Aorta (tissue), 5 donors: ENCODE measurements at regions not wholly inside any gene's neighbourhood (a gene's known extent, or its start where the extent isn't known, plus 50 kb on each side); places are given as distances from the start of the nearest gene placed in this dataset.

Experiments used
- ATAC-seq: fragments of 200-7000 bp; cut with Tn5 transposase; one replicate; pipeline ENCODE4 v1.9.1; 2022; ENCODE audit warnings: moderate library complexity; ENCODE audit not compliant: low FRiP score
- DNase-seq, 2 donors: peaks; one replicate each; pipeline ENCODE4 v3.0.0-alpha.2; 2020
- H3K27ac ChIP-seq, 2 donors: one replicate each; pipeline ENCODE4 v1.5.1; 2013; ENCODE audit warnings: low read length in 2 of 2, mild to moderate bottlenecking in 2 of 2, moderate library complexity in 2 of 2, control low read depth in 1 of 2, inconsistent platforms in 1 of 2, low read depth in 1 of 2
- H3K27me3 ChIP-seq, 2 donors: one replicate each; pipeline ENCODE4 v1.6.1; 2013; ENCODE audit warnings: control low read depth in 1 of 2, low read length in 1 of 2, mild to moderate bottlenecking in 1 of 2, moderate library complexity in 1 of 2; ENCODE audit not compliant: insufficient read depth in 2 of 2, control insufficient read depth in 1 of 2
- H3K36me3 ChIP-seq, 2 donors: one replicate each; pipeline ENCODE4 v1.6.1; 2013; ENCODE audit warnings: control low read depth in 1 of 2, low read length in 1 of 2, mild to moderate bottlenecking in 1 of 2; ENCODE audit not compliant: insufficient read depth in 2 of 2, control insufficient read depth in 1 of 2
- H3K4me1 ChIP-seq, 2 donors: one replicate each; pipeline ENCODE4 v1.6.1; 2013; ENCODE audit warnings: low read length in 2 of 2, control low read depth in 1 of 2, mild to moderate bottlenecking in 1 of 2, moderate library complexity in 1 of 2; ENCODE audit not compliant: insufficient read depth in 2 of 2, control insufficient read depth in 1 of 2
- H3K4me3 ChIP-seq, 2 donors: one replicate each; pipeline ENCODE4 v1.5.1; 2013; ENCODE audit warnings: low read length in 2 of 2, control low read depth in 1 of 2, mild to moderate bottlenecking in 1 of 2
- H3K9me3 ChIP-seq: one replicate; pipeline ENCODE4 v1.6.1; 2013; ENCODE audit warnings: mild to moderate bottlenecking, low read length; ENCODE audit not compliant: control insufficient read depth
- whole genome bisulfite sequencing, 2 donors: extraction: QIAGEN DNeasy Blood & Tissue Kit; methylation state at CpG; one replicate each; pipeline ENCODE4 v1.1.7; 2013; 5-methylcytosine and 5-hydroxymethylcytosine counted together
- intact Hi-C, 2 donors: fragments of 100-400 bp; cut with DNase I; formaldehyde crosslinking; loops; one replicate each; pipeline versions ENCODE4 v1.14.2 to v1.15.0; 2022
- donor health status: healthy with polysubstance abuse.
- donor health status: Bipolar disorder and iron deficiency.
- donor health status: DM: no; HTN: no; CAD: no.
- donor health status: DM: no; HTN: no; CAD: no.
- donor health status: DM: yes; HTN: yes; CAD: no.

DNA sequence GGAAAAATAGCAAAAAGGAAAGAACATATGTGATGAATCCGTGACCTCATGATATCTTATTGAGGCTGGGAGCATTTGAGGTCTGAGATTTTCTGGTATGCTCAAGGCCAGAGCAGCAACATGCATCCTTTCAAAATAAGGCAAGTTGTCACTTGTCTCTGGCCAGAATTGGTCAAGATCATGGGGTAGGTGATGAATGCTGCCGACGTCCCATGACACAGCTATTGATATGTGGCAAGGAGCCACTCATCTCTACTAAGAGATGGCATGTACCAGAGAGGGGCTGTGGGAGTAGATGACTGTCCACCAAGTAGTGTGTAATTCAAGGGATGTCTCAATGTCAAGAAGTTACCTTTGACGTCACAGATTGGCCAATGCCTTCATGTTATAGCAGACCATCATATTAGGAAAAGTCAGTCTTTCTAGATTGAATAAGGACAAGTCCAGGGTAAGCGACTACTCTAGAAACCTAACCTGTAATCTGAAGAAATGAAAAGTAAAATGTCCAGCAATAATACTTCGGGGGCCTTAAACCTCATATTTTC is 527.4 kb downstream of the BMP2 start:
- ATAC-seq, result no peak
- DNase-seq, result no peak
- Histone ChIP-seq H3K4me3 (no peak overlapping the region), H3K9me3 (no peaks in the 10 kb centered on the region), H3K27ac (no peak overlapping the region), H3K36me3 (no peaks in the 10 kb centered on the region), H3K27me3 (no peaks in the 10 kb centered on the region), H3K4me1 (no peaks in the 10 kb centered on the region)
- 87% methylated on average over 6 of the region's 6 CpGs for WGBS, 2 donors
- intact Hi-C loops, result no loop called here

DNA sequence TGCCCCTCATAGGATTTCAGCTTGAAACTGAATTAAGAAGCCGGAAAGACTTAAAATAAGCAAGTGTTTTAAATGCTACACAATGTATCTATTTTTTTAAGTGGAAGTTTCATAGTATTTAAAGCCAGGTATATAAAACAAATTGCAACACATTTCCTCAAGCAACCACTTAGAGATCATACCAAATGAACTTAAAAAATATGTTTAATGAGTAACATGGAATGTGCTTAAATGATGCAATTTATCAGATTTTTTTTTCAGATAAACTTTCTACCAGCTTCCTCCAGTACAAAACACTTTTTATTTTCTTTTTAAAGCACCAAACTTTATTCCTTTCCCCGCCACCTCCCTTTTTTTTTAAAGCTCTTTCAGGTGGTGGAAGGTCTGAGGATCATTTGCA is 534.3 kb downstream of the BMP2 start:
- 75 to 81% methylated on average over 2 of the region's 2 CpGs for WGBS, 2 donors
- intact Hi-C loops, result no loop called here
- no peaks in the 10 kb centered on the region for H3K27me3 ChIP-seq

DNA sequence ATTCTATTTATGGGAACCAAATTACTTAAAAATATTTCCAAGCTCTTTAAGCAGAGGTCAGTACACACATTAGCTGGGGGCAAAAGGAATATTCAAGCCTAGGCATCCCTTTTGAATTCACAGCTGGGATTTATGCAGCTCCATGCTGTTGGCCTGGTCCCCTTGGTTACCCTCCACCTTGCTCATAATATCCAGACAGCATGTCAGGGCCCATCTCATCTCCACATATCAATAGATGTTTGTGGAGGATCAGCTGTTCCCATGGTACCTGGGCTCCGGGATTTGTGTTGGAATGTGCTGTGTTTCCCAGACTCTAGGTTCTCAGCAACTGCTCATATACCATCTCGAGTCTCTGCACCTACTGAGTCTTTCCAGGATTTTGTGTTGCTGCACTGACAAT is 534.8 kb downstream of the BMP2 start:
- intact Hi-C loops, result no loop called here
- H3K27me3 ChIP-seq, result no peaks in the 10 kb centered on the region

More for the DNA sequence above, 534.3 kb downstream of the BMP2 start:
- Histone ChIP-seq H3K27ac (no peak overlapping the region), H3K36me3 (no peaks in the 10 kb centered on the region), H3K9me3 (no peaks in the 10 kb centered on the region), H3K4me3 (no peak overlapping the region), H3K4me1 (no peaks in the 10 kb centered on the region)
- ATAC-seq (no peak), DNase-seq (no peak)

DNA sequence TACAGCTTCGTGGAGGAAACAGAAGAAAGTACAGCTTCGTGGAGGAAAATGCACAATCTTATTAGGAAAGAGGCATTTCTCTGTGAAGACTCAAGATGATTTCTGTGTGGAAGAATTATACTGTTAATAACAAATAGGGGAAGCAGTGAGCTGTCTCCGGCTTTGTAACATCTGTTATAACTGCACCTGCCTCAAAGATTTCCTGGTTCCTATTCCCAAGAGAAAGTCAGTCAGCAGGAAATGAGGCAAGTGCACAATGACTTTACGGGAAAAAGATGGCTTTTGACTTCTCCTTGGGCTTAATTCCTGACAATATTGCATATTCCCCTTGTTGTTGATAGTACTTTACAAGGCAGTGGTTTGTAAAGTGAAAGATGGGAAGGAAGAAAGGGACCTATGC is 538.5 kb downstream of the BMP2 start:
- H3K4me3 ChIP-seq, result no peak overlapping the region
- no peaks in the 10 kb centered on the region for H3K36me3 ChIP-seq
- ATAC-seq (no peak), DNase-seq (no peak)
- intact Hi-C loops, result no loop called here
- H3K4me1 ChIP-seq, result no peaks in the 10 kb centered on the region
- 58 to 70% methylated on average over 4 of the region's 4 CpGs for WGBS, 2 donors
- no peaks in the 10 kb centered on the region for H3K27me3 ChIP-seq
- H3K27ac ChIP-seq, result no peak overlapping the region
- H3K9me3 ChIP-seq, result no peaks in the 10 kb centered on the region

More for the DNA sequence above, 534.8 kb downstream of the BMP2 start:
- H3K9me3 ChIP-seq, result no peaks in the 10 kb centered on the region
- no peaks in the 10 kb centered on the region for H3K4me1 ChIP-seq
- H3K36me3 ChIP-seq, result no peaks in the 10 kb centered on the region
- no peak for DNase-seq
- WGBS, 2 donors, result 31 to 39% methylated on average over 2 of the region's 2 CpGs
- no peak for ATAC-seq
- H3K27ac ChIP-seq, result no peak overlapping the region
- H3K4me3 ChIP-seq, result no peak overlapping the region

- intact Hi-C loops, result no loop called here
- Histone ChIP-seq H3K27me3 (no peaks in the 10 kb centered on the region), H3K27ac (no peak overlapping the region), H3K9me3 (no peaks in the 10 kb centered on the region), H3K36me3 (no peaks in the 10 kb centered on the region), H3K4me1 (no peaks in the 10 kb centered on the region), H3K4me3 (no peak overlapping the region)
- ATAC-seq, result no peak
- WGBS, 2 donors, result 58 to 90% methylated on average over 3 of the region's 3 CpGs
- no peak for DNase-seq
Observed at GRCh38 chr20:7308163-7308562, 540.7 kb downstream of the BMP2 start.

DNA sequence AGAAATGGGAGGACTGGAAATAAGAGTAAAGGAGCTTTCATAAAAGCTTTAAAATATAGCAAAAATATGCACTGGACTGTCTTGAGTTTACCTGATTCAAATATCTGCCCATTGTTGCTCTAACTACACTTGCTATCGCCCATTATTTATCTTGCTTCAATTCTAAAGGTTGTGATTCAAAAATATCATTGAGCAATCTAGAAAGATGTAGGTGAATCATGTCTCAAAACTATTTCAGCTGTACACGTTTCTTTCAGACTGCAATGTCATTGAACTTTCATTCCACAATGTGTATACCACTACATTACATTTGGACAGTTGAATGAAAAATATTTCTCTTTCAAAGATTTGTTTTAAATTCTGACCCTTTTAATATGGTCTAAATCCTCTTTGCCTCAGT is 545.6 kb downstream of the BMP2 start:
- DNase-seq (no peak), ATAC-seq (no peak)
- H3K27ac ChIP-seq, result no peak overlapping the region
- H3K36me3 ChIP-seq, result no peaks in the 10 kb centered on the region
- H3K9me3 ChIP-seq, result no peaks in the 10 kb centered on the region
- no peaks in the 10 kb centered on the region for H3K4me1 ChIP-seq
- 62 to 63% methylated on average over 2 of the region's 2 CpGs for WGBS, 2 donors
- intact Hi-C loops, result no loop called here
- no peak overlapping the region for H3K4me3 ChIP-seq
- H3K27me3 ChIP-seq, result no peaks in the 10 kb centered on the region

DNA sequence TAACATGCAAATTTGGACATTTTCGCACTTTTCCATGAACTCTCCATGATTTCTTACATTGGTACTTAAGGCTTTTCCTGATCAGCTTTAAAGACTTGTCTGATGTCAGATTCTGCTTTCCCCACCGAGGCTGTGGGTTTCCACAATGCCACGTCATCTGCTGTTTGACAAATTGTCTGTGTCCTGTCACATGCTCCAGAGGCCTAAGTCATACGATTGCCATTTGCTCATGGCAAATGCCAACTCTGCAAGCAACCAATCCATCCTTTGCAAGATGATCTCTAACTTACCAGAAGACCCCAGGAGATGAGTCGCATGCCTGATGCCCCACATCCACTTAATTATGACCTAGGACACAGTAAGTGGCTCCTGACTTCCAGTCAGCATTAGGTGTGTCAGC is 556.5 kb downstream of the BMP2 start:
- no peak for DNase-seq
- Histone ChIP-seq H3K36me3 (no peaks in the 10 kb centered on the region), H3K9me3 (peaks cover 2% of the 10 kb centered on the region), H3K4me1 (no peaks in the 10 kb centered on the region), H3K4me3 (no peak overlapping the region), H3K27ac (no peak overlapping the region), H3K27me3 (no peaks in the 10 kb centered on the region)
- intact Hi-C loops, result no loop called here
- 55 to 57% methylated on average over 5 of the region's 5 CpGs for WGBS, 2 donors
- no peak for ATAC-seq

DNA sequence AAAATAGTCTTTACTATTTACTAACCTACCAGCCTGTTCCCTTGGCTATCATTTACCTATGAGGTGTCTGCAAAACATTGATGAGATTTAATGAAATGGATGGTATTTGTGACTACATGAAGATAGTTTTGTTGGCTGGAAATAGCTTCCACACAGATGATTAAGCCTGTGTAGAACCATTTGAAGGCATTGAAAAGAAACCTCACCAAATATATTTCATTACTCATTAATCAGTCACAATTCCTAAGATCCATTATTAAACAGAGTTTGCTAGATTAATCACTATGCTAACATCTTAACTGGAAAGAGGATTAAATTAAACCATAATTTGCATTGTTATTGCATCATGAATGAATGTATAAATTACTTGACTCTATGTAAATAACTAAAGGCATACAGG is 560.3 kb downstream of the BMP2 start:
- intact Hi-C loops, result no loop called here
- H3K4me3 ChIP-seq, result no peak overlapping the region
- no peaks in the 10 kb centered on the region for H3K4me1 ChIP-seq
- peaks cover 2% of the 10 kb centered on the region for H3K9me3 ChIP-seq
- no peak for ATAC-seq
- no peak overlapping the region for H3K27ac ChIP-seq
- no peaks in the 10 kb centered on the region for H3K36me3 ChIP-seq
- no peaks in the 10 kb centered on the region for H3K27me3 ChIP-seq
- no peak for DNase-seq

DNA sequence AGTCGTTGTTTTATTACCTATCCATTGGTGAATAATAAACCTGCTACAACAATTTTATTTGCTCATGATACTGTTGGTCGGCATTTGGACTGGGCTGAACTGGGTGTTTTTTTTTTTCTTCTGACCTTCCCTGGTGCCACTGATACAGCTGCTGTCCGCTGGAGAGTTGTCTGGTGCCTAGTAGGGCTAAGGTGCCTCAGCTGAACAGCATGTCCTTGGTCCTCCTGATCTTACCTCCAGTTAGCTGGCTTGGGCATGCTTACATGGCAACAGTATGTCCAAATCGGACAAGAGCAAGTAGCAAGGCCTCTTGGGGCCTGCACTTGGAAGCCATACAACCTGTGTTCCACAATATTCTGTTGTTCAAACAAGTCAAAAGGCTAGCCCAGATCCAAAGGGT is 563.4 kb downstream of the BMP2 start:
- Histone ChIP-seq H3K4me1 (no peaks in the 10 kb centered on the region), H3K27me3 (no peaks in the 10 kb centered on the region), H3K36me3 (no peaks in the 10 kb centered on the region), H3K27ac (no peak overlapping the region), H3K4me3 (no peak overlapping the region), H3K9me3 (no peaks in the 10 kb centered on the region)
- WGBS, 2 donors, result 71 to 82% methylated on average over 4 of the region's 4 CpGs
- DNase-seq (no peak), ATAC-seq (no peak)
- intact Hi-C loops, result no loop called here
